NCI-H1436 treated with DMSO at 0.1 percent for 48 hours (cell line): ENCODE measurements at regions not wholly inside any gene's neighbourhood (a gene's known extent, or its start where the extent isn't known, plus 50 kb on each side); places are given as distances from the start of the nearest gene placed in this dataset.

Experiments used
- DNase-seq: peaks from one replicate; lab custom pipeline; 2025; lab: John Stamatoyannopoulos, UW

GRCh38 chr2:120919771-120920453 is 184.2 kb downstream of the GLI2 start:
- no peak for DNase-seq

GRCh38 chr2:120920454-120921148 is 184.9 kb downstream of the GLI2 start:
- DNase-seq: no peak

DNA sequence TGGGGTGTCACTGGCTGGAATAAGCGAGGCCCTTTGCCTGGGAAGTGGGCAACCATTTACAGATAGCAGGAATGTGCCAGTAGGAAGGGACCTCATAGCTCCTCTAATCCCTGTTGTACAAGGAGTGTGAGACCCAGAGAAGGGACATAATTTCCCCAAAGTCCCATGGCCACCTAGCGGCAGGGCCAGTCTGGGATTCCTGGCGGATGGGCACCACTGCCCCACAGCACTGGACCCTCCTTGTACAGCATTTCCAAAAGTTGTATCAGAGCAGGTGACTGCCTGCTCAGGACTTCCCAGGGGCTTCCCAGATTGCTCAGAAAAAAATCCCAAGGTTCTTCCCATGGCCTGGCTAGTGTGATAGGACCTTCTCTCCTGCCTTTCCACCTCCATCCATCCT is 185.8 kb downstream of the GLI2 start:
- DNase-seq: no peak

DNA sequence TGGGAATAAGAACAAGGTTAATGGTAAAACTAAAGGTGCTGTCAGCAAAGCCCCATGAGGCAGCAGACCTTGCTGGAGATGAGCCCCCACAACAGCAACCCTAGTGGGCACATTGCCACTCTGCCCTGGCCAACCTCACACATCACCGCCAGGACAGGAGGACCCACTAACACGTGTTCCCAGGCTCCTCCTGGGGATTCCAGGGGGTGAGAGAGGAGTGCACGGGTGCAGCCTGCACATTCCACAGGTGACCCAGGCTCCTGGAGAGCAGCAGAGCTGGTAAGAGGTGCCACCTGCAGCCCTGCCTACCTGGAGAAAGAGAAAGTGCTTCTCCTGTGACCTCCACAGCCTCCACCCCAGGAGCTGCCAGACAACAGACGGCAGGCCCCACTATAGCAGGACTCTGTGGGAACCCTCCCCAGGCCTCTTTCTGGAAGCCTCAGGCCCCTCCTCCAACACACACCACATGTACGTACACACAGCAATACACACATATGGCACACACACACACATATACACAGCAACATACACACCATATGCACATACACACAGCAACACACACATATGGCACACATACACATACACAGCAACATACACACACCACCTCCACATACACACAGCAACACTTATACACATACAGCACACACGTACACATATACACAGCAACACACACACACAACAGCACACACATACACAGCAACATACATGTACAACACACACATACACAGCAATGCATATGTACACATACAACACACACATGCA is 187.1 kb downstream of the GLI2 start:
- DNase-seq: no peak

DNA sequence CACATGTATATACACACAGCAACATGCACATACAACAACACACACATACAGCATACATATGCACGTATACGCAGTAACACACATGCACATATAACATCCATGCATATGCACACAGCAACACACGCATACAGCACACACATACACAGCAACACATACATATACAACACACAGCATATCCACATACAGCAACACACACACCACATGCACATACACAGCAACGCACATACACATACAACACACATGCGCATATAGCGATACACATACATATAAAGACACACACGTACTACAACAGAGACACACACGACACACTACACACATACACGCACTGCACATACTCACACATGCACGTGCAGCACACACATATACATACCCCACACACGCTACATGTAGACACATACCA is 187.8 kb downstream of the GLI2 start:
- DNase-seq: no peak

- no peak for DNase-seq
Observed at GRCh38 chr2:120924924-120925323, 189.3 kb downstream of the GLI2 start.

DNA sequence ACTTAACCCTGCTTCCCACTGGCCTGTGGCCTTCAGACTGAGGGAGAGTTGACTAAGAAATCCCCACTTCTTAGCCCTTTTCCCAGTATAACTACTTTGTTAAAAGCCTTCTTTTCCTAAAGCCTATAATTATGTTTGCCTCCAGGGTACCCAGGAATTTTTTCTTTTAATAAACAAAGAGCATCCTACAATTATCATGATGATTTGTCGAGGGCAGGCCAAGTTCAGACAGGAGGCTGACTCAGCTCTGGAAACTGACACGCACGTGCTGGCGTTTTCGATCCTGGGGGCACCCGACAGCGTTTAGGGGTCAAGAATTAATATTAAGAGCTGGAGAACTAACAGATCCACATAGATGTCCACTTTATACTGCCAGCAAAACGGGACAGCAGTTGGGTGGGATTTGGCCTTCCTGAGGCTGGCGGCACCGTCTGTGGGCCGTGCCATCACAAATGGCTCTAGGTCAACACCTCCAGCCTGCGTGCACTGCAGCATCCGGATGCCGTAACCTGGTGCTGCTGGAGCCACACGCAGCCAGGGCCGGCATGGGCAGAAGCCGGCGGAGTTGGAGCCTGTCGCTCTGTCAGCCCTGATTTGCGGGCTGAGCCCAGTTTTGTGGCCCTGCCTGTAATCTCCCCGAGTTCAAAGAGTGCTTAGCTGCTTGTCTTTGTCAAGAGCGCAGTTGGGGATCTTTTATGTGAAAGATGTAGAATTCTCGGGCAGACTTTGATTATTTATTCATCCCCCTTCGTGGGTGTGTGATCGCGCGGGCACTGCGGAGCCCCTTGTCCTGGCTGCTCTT is 191.0 kb downstream of the GLI2 start:
- no peak for DNase-seq

- DNase-seq: no peak
Observed at GRCh38 chr2:120927265-120927628, 191.6 kb downstream of the GLI2 start.

- no peak for DNase-seq
Observed at GRCh38 chr2:120929829-120930228, 194.2 kb downstream of the GLI2 start.

DNA sequence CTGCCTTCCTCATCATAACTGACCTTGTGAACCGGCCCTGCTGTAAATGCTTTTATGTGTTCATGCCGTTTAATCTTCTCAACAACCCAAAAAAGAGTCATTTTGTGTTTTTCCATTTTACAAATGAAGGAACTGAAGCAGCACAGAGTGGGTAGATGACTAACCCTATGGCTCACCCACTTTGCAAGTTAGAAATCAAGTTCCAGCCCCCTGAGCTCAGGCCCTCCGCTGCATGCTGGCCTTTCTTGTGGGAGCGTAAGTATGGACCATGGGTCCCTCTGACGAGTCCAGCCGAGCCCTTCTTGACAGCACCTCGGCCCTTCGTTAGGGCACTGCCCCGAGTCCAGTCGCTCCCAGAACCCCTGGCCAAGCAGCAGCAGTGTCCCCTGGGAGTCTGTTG is 194.6 kb downstream of the GLI2 start:
- DNase-seq: no peak

GRCh38 chr2:120930864-120931263 is 195.2 kb downstream of the GLI2 start:
- DNase-seq: no peak

- DNase-seq: no peak
Observed at GRCh38 chr2:120932472-120932871, 196.8 kb downstream of the GLI2 start.

DNA sequence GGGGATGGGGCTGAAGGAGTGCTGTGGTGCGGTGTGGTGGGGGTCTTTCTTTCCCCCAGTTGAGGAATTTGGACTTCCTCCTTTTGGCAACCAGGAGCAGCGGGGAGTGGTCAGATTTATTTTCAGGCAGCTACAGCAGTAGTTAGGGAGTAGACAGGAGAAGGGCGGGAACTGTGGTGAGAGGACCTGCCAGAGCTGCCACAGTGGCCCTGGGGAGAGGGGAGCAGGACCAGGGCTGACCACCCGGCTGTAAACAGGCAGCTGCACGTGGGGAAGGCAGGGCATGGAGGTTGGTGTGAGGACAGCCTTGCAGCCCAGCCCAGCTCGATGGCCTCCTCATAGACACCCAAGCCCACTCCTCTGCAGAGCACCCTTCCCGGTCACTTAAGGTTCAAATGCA is 197.2 kb downstream of the GLI2 start:
- DNase-seq: no peak

DNA sequence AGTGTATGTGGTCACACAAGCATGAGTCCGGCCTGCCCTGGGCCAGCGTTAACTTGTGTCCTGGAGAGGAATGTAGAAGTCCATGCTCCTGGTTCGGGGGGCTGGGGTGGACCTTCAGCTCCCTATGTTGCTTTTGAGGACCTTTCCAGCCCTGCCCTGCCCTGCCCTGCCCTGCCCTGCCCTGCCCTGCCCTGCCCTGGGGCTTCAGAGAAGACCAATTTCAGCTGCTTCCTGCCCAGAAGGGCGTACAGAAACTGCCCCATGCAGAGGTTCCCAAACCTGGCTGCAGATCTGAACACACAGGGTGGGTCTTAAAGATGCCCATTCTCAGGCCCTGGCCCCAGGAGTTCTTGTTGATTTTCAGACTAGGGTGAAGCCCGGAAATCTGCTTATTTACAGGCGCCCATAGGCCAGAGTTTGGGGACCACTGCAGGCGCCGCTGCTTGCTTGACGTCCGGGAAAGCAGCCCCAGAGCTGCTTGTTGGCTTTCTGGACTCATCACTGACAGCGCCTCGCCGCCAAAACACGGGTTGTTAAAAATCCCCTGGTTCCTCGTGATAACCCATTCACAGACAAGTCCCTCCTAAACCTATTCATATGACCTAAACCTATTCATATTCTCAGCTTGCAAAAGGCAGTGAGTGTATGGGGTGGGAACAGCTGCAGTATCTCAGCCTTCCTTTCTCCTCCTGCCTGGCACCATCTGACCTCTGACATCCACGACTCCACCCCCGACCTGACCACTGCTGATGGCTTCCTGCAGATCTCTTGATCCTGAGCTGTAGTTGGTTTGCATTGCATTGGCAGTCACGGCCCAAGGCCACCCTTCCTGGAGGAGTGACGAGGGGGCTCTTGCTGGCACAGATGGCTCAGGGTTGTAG is 198.3 kb downstream of the GLI2 start:
- no peak for DNase-seq

GRCh38 chr2:120934574-120935338 is 199.1 kb downstream of the GLI2 start:
- DNase-seq: no peak

DNA sequence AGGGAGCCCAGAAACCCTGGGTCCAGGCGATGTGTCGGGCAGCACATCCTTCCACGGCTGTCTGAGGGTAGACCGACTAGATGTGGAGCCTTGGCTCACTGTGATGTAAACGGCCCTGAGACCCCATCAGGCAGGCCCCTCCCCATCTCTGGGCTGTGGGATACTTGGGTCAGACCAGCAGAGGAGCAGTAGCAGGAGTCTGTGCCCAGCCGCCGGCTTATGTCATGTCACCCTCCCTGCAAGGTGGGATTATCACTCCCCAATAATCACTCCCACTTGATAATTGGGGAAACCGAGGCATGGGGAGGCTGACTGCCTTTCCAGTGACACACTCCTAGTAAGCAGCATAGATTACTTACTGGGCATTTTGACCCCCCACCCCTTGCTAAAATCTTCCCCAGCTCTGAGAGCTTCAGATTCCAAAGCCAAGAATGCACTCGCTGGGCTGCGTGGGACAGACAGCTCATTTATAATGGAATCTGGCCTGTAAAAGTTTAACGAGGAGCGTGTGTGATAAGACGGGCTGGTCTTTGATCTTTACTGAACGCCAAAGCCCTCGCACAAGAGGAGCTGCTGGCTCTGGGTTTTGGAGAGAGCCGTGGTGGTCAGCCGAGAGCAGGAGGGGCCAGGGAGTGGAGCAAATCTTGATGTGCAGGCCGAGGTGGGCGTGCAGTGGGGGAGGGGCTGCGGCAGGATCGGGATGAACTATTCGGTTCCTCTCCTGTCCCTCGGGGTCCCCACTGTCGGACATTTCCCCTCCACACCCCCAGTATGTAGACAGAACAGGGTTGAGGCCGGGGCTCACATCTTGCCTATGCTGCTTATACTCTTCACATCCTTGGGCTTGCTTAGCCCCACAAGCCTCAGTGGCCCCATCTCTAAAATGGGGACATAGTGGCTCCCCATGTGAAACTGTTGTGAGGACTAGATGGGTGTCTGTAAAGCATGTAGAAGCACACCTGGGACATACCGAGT is 200.0 kb downstream of the GLI2 start:
- DNase-seq: no peak

DNA sequence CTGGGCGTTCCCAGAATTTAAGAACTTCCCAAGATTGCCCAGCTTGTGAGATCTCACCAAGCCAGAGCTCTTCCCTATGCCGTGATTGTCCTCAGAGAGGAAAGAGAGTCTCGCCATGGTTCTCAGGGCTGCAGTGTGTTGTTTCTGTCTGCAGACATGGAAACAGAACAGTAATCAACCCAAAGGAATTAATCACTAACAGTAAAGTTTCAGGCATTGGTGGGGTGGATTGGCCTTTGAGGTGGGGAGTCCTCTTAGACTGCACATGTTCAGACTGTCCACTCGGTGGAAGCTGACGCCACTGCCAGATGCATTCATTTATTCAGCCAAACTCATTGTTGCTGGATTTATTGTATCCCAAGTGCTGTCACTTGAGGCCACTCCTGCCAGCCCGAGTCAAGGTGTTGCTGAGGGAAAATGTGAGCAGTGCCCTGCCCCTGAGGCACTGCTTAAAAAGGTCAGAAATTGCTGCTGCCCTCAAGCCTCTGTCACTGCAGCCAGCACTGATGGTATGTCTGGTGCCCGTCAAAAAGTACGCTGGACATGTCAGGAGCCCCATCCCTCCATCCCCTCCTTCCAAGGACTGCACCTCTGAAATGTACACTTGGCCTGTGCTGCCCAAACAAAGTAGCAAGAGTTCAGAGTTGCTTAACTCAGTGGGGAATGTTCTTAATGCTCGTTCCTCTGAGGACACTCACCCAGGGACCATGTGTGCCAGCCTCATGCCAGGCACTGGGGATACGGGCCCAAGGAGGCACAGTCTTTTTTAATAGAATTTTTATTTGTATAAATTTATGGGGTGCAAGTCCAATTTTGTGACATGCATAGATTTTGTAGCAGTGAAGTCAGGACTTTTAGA is 201.0 kb downstream of the GLI2 start:
- DNase-seq: no peak

DNA sequence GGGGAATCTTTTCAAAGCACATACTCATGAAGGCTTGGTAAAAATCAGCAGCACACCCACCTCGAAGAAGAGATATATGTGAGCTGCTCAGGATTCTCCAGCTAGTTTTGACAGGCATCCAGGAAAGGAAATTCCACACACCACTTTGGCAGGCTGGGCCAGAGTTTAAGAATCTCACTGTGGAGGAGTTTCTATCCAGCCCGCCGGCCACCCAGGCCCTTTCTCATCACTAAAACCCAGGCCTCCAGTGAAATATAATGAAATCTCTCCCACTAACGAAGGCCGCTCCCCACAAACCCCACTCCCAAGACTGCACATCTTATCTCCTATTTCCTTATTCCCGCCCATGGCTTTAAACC is 202.0 kb downstream of the GLI2 start:
- no peak for DNase-seq
